ENCODE measurements at regions not wholly inside any gene's neighbourhood (a gene's known extent, or its start where the extent isn't known, plus 50 kb on each side); places are given as distances from the start of the nearest gene placed in this dataset.

GRCh38 chr3:135368781-135369180, 573.7 kb downstream of the EPHB1 start:
- TF ChIP-seq CTCF (IDR thresholded peaks at IDR 0.05; ENCODE audit: low read depth, low read length) (no peak), MYC (IDR thresholded peaks at IDR 0.05; ENCODE audit: low read depth, low read length) (no peak), POLR2A (IDR thresholded peaks at IDR 0.05; ENCODE audit: extremely low read depth, insufficient read length) (no peak), MAX (IDR thresholded peaks at IDR 0.05; ENCODE audit: low read depth, low read length) (no peak)
- no peak for DNase-seq (ENCODE audit: low read depth)

GRCh38 chr3:135374571-135374970, 579.5 kb downstream of the EPHB1 start:
- TF ChIP-seq MAX (IDR thresholded peaks at IDR 0.05; ENCODE audit: low read depth, low read length) = no peak
- no peak for TF ChIP-seq MYC (IDR thresholded peaks at IDR 0.05; ENCODE audit: low read depth, low read length)
- no peak for TF ChIP-seq CTCF (IDR thresholded peaks at IDR 0.05; ENCODE audit: low read depth, low read length)
- no peak for TF ChIP-seq POLR2A (IDR thresholded peaks at IDR 0.05; ENCODE audit: extremely low read depth, insufficient read length)
- DNase-seq (ENCODE audit: low read depth) = no peak
- no peak overlapping the region for H3K4me3 ChIP-seq (ENCODE audit: low read depth, low read length)

More at GRCh38 chr3:135368781-135369180, 573.7 kb downstream of the EPHB1 start:
- H3K4me3 ChIP-seq (ENCODE audit: low read depth, low read length) = no peak overlapping the region

- TF ChIP-seq CTCF (IDR thresholded peaks at IDR 0.05; ENCODE audit: low read depth, low read length) (no peak), MYC (IDR thresholded peaks at IDR 0.05; ENCODE audit: low read depth, low read length) (no peak), POLR2A (IDR thresholded peaks at IDR 0.05; ENCODE audit: extremely low read depth, insufficient read length) (no peak), MAX (IDR thresholded peaks at IDR 0.05; ENCODE audit: low read depth, low read length) (no peak)
- no peak for DNase-seq (ENCODE audit: low read depth)
- no peak overlapping the region for H3K4me3 ChIP-seq (ENCODE audit: low read depth, low read length)
Measured at GRCh38 chr3:135382188-135382587, 583.3 kb upstream of the PPP2R3A start.

GRCh38 chr3:135382621-135383020, 582.9 kb upstream of the PPP2R3A start:
- TF ChIP-seq POLR2A (IDR thresholded peaks at IDR 0.05; ENCODE audit: extremely low read depth, insufficient read length) (no peak), CTCF (IDR thresholded peaks at IDR 0.05; ENCODE audit: low read depth, low read length) (no peak), MYC (IDR thresholded peaks at IDR 0.05; ENCODE audit: low read depth, low read length) (no peak), MAX (IDR thresholded peaks at IDR 0.05; ENCODE audit: low read depth, low read length) (no peak)
- no peak for DNase-seq (ENCODE audit: low read depth)
- H3K4me3 ChIP-seq (ENCODE audit: low read depth, low read length) = no peak overlapping the region

GRCh38 chr3:135383301-135383700, 582.2 kb upstream of the PPP2R3A start:
- no peak for DNase-seq (ENCODE audit: low read depth)
- H3K4me3 ChIP-seq (ENCODE audit: low read depth, low read length) = no peak overlapping the region
- no peak for TF ChIP-seq POLR2A (IDR thresholded peaks at IDR 0.05; ENCODE audit: extremely low read depth, insufficient read length)
- no peak for TF ChIP-seq MYC (IDR thresholded peaks at IDR 0.05; ENCODE audit: low read depth, low read length)
- TF ChIP-seq MAX (IDR thresholded peaks at IDR 0.05; ENCODE audit: low read depth, low read length) = no peak
- TF ChIP-seq CTCF (IDR thresholded peaks at IDR 0.05; ENCODE audit: low read depth, low read length) = no peak

GRCh38 chr3:135392151-135392550, 573.4 kb upstream of the PPP2R3A start:
- TF ChIP-seq CTCF (IDR thresholded peaks at IDR 0.05; ENCODE audit: low read depth, low read length) = no peak
- no peak for TF ChIP-seq MYC (IDR thresholded peaks at IDR 0.05; ENCODE audit: low read depth, low read length)
- no peak for TF ChIP-seq MAX (IDR thresholded peaks at IDR 0.05; ENCODE audit: low read depth, low read length)
- no peak for TF ChIP-seq POLR2A (IDR thresholded peaks at IDR 0.05; ENCODE audit: extremely low read depth, insufficient read length)

More at GRCh38 chr3:135392151-135392550, 573.4 kb upstream of the PPP2R3A start:
- no peak overlapping the region for H3K4me3 ChIP-seq (ENCODE audit: low read depth, low read length)
- no peak for DNase-seq (ENCODE audit: low read depth)
